ENCODE measurements at regions not wholly inside any gene's neighbourhood (a gene's known extent, or its start where the extent isn't known, plus 50 kb on each side); places are given as distances from the start of the nearest gene placed in this dataset.
"Not testable (repeated sequence)": the region's sequence is repeated elsewhere in the genome, so short reads cannot be mapped to it uniquely, and the experiment has no call there.

DNA sequence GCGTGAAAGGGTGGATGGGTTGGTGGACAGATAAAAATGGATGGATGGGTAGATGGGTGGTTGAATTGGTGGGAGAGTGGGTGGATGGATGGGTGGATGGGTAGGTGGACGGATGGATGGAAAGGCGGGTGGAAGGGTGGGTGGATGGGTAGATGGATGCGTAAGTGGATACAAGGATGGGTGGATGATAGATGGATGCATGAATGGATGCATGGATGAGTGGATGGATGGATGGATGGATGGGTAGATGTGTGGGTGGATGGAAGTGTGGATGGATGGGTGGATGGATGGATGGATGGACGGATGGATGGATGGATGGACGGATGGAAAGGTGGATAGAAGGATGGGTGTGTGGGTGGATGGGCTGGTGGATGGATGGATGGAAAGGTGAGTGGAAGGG is 77.0 kb upstream of the GRK3 start:
- H3K36me3 Mint-ChIP-seq = peaks cover 54 to 62% of the 10 kb centered on the region in 2 donors
- H3K4me3 Mint-ChIP-seq = no peak overlapping the region
- H3K27ac Mint-ChIP-seq = no peak overlapping the region
- peaks cover 0 to 16% of the 10 kb centered on the region in 2 donors for H3K27me3 Mint-ChIP-seq
- DNase-seq (no peak), ATAC-seq (replicated peaks) (no peak)
- H3K4me1 Mint-ChIP-seq = peaks cover 24 to 42% of the 10 kb centered on the region in 2 donors
- peaks cover 7 to 9% of the 10 kb centered on the region in 2 donors for H3K9me3 Mint-ChIP-seq

DNA sequence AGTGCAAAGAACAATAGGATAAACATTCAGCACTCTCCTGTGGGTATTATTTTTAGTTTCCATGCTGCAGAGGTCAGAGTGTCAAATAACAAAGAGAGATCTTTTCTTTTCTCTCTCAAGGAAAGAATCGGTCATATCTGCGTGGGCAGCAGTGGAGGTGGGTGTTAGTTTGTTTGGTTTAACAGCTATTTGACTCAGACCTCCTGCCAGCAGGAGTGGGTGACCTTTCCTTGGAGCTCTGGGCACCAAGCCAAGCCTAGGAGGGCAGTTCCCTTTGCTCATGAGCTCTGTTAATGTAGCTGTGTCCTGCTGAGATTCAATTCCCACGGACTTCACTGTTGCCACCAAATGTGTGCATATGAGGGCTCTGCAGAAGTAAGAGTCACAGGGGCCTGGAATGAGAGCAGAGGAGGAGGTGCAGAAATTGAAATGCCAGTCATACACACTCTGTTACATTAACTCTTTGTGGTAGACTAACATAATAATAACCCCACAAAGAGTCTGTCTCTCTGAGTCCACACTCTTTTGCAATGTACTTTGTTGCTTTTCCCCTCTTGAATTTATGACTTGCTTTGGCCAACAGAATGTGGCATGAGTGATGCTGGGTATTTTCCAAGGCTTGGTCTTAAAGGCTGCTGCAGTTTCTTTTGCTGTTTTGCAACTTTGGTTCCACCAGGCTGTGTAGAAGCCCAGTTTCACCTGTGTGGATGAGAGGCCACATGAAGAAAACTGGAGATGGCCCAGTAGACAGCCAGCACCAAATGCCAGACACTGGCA is 76.0 kb upstream of the GRK3 start:
- H3K27ac Mint-ChIP-seq = no peak overlapping the region
- DNase-seq (peak; percentile 65), ATAC-seq (replicated peaks) (peak; percentile 79 to 82)
- peaks cover 53 to 56% of the 10 kb centered on the region in 2 donors for H3K36me3 Mint-ChIP-seq
- H3K9me3 Mint-ChIP-seq = peaks cover 7 to 9% of the 10 kb centered on the region in 2 donors
- H3K27me3 Mint-ChIP-seq = peaks cover 0 to 23% of the 10 kb centered on the region in 2 donors
- peaks cover 24 to 42% of the 10 kb centered on the region in 2 donors for H3K4me1 Mint-ChIP-seq
- H3K4me3 Mint-ChIP-seq = peak overlapping the region; percentile 12 to 18

DNA sequence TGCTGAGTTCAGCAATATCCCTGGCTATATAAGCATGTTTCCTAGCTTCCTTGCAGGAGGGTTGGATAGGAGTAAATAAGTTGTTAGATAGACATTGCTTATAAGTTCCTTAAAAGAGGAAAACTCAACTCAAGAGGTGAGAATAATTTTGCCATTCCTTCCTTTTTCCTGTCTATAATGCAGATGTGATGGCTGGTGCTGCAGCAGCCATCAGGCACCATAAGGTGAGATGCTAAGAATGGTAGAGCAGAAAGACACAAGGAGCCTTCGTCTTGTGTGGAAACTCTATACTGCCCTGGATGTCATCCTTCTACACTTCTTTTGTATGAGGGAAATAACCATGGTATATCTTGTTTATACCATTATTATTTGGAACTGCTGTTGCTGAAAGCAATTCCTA is 74.5 kb upstream of the GRK3 start:
- Mint-ChIP-seq H3K4me1 (peaks cover 30 to 51% of the 10 kb centered on the region in 2 donors), H3K27ac (no peak overlapping the region)
- no peak for DNase-seq

DNA sequence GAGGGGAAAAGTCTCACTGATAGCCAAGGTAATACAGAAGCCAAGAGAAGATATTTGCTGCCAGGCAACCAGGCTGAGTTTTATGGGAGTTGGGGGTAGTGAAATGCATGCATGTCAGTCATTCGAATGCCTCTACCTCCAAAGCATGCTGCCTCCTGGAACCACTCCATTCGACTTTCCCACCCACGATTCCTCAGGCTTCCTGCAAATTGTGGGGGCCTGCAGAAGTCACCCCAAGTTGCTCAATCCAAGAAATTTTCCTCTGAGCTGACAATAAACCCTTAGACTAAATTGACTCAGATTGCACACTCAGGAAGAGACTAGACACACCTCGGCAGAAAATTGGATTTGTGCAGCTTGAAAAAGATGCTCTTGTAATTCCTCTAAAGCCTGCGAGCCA is 73.6 kb upstream of the GRK3 start:
- no peak for ATAC-seq (replicated peaks)
- H3K27ac Mint-ChIP-seq = no peak overlapping the region
- no peak overlapping the region for H3K4me3 Mint-ChIP-seq

More for the DNA sequence above, 74.5 kb upstream of the GRK3 start:
- Mint-ChIP-seq H3K36me3 (peaks cover 44 to 47% of the 10 kb centered on the region in 2 donors), H3K9me3 (peaks cover 7 to 9% of the 10 kb centered on the region in 2 donors), H3K4me3 (no peak overlapping the region), H3K27me3 (peaks cover 7 to 38% of the 10 kb centered on the region in 2 donors)
- no peak for ATAC-seq (replicated peaks)

DNA sequence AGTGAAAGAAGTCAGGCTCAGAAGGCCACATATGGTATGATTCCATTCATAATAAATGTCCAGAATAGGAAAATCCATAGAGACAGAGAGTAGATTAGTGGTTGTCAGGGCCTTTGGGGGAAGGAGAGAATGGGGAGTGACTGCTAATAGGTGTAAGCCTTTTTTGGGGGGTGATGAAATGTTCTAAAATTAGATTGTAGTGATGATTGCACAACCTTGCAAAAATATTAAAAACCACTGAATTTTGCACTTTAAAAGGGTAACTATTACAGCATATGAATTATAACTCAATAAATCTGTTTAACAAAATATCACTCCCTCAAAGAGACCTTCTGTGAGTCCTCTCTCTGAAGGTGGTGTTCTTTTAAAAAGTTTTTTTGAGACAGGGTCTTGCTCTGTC is 72.3 kb upstream of the GRK3 start:
- peaks cover 20 to 34% of the 10 kb centered on the region in 2 donors for H3K4me1 Mint-ChIP-seq
- H3K4me3 Mint-ChIP-seq = no peak overlapping the region
- peaks cover 4 to 6% of the 10 kb centered on the region in 2 donors for H3K9me3 Mint-ChIP-seq
- no peak overlapping the region for H3K27ac Mint-ChIP-seq
- DNase-seq (no peak), ATAC-seq (replicated peaks) (no peak)
- peaks cover 35 to 37% of the 10 kb centered on the region in 2 donors for H3K36me3 Mint-ChIP-seq
- peaks cover 7 to 42% of the 10 kb centered on the region in 2 donors for H3K27me3 Mint-ChIP-seq

More for the DNA sequence above, 73.6 kb upstream of the GRK3 start:
- no peak for DNase-seq
- Mint-ChIP-seq H3K9me3 (peaks cover 7 to 9% of the 10 kb centered on the region in 2 donors), H3K4me1 (peaks cover 25 to 46% of the 10 kb centered on the region in 2 donors), H3K27me3 (peaks cover 7 to 38% of the 10 kb centered on the region in 2 donors), H3K36me3 (peaks cover 39 to 40% of the 10 kb centered on the region in 2 donors)

DNA sequence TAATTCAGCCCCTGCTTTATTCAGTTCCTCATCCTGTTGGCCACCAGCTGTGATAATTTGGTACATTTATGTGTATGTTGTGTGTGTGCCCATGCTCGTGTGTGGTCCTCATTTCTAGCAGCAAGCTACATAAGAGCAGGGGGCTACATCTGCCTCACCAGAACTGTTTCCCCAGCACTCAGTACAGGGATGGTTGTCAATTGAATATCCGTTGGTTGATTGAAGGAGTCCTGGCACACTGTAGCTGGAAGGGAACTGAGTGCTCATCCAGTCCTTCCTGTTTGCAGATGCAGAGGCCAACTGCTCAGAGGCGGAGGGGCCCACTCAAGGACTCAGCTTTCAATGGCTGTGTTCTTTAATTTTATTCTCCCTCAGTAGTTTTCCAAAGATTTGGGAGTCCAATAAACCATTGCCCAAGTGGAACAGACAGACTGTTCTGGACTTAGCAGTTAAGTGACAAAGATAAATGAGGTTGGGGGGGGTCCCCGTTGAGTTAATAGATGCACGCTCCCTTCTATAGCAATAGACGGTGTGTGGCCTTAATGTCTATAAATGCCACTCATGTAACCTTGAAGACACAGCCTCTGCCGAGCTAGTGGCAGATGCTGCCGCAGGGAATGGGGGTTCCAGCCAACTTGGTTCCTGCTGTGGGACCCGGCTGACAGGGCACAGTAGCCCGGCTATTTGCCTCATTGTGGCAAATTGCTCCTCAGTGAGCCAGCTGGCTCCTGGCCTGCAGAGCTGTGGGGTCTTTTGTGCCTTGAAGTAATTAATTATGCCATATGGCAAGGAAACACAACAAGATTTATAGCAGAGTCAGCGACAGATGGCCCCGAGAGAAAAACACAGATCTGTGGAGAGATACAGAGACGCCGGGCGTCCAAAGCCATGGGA is 71.4 kb upstream of the GRK3 start:
- no peak for ATAC-seq (replicated peaks)
- no peaks in the 10 kb centered on the region for H3K9me3 Mint-ChIP-seq
- no peak overlapping the region for H3K4me3 Mint-ChIP-seq
- no peak for DNase-seq
- peaks cover 7 to 38% of the 10 kb centered on the region in 2 donors for H3K27me3 Mint-ChIP-seq
- peaks cover 33% of the 10 kb centered on the region in 2 donors for H3K36me3 Mint-ChIP-seq
- H3K4me1 Mint-ChIP-seq = peaks cover 12 to 24% of the 10 kb centered on the region in 2 donors
- H3K27ac Mint-ChIP-seq = peak overlapping the region; percentile 15

DNA sequence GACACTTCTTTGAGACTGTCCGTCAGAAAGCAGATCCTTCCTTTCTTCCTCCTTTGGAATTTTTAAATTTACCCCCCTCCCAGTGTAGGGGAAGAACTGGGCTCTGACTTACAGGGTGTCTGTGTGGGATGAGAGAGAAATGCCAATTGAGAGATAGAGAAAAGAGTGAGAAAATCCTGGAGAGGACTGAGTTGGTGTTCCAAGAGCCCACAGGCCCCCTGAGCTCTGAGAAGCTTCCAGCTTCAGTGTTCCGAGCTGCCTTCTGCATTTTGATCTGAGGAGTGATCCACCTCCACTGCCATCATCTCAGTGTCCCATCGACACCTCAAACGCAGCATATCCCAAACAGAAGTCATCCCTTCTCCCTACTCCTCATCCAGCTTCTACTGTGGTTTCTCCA is 70.7 kb upstream of the GRK3 start:
- H3K36me3 Mint-ChIP-seq = peaks cover 33% of the 10 kb centered on the region in 2 donors
- no peak overlapping the region for H3K4me3 Mint-ChIP-seq
- DNase-seq (no peak), ATAC-seq (replicated peaks) (no peak)
- peaks cover 7 to 38% of the 10 kb centered on the region in 2 donors for H3K27me3 Mint-ChIP-seq
- no peak overlapping the region for H3K27ac Mint-ChIP-seq
- no peaks in the 10 kb centered on the region for H3K9me3 Mint-ChIP-seq
- peaks cover 10 to 17% of the 10 kb centered on the region in 2 donors for H3K4me1 Mint-ChIP-seq

DNA sequence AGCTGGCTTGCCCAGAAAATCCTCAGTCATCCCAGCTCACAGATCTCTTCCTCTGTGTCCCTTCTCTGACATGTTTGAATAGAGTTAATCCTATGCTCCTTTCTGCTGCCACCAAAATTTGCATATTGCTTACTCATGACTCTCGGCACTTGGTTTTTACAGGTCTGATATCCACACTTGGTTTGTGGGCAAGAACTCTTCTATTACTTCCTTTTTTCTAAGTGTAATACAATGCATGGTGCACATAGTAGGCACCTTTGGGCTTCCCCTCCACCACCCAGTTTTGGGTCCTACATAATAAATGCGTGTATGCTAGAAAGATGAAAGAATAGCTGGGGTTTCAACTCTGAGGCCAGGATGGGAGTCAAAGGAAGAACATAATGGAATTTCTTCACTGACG is 69.7 kb upstream of the GRK3 start:
- Mint-ChIP-seq H3K9me3 (no peaks in the 10 kb centered on the region), H3K4me1 (peaks cover 8 to 12% of the 10 kb centered on the region in 2 donors), H3K27me3 (peaks cover 7 to 38% of the 10 kb centered on the region in 2 donors), H3K4me3 (no peak overlapping the region), H3K27ac (no peak overlapping the region), H3K36me3 (peaks cover 27 to 28% of the 10 kb centered on the region in 2 donors)
- ATAC-seq (replicated peaks) (peak; percentile 74 to 81), DNase-seq (no peak)

DNA sequence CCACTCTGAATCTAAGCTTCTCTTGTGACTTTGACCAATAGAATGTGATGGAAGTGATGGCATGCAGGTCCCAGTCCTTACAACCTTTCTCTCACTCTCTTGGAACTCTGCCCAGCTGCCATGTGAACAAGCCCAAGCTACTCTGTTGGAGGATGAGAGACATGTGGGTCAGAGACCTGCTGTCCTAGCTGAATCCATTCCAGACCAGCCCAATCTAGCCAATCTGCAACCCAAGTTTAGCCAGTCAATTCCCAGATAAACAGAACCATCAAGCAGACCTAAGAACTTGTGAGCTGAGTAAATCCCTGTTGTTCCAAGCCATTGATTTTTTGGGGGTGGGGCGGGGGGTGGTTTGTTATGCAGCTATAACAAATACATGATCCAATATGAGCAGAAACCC is 69.2 kb upstream of the GRK3 start:
- Mint-ChIP-seq H3K27ac (no peak overlapping the region), H3K36me3 (peaks cover 22 to 24% of the 10 kb centered on the region in 2 donors), H3K27me3 (peaks cover 7 to 38% of the 10 kb centered on the region in 2 donors), H3K4me3 (no peak overlapping the region), H3K9me3 (no peaks in the 10 kb centered on the region), H3K4me1 (peaks cover 8 to 12% of the 10 kb centered on the region in 2 donors)
- DNase-seq = no peak
- ATAC-seq (replicated peaks) = no peak

DNA sequence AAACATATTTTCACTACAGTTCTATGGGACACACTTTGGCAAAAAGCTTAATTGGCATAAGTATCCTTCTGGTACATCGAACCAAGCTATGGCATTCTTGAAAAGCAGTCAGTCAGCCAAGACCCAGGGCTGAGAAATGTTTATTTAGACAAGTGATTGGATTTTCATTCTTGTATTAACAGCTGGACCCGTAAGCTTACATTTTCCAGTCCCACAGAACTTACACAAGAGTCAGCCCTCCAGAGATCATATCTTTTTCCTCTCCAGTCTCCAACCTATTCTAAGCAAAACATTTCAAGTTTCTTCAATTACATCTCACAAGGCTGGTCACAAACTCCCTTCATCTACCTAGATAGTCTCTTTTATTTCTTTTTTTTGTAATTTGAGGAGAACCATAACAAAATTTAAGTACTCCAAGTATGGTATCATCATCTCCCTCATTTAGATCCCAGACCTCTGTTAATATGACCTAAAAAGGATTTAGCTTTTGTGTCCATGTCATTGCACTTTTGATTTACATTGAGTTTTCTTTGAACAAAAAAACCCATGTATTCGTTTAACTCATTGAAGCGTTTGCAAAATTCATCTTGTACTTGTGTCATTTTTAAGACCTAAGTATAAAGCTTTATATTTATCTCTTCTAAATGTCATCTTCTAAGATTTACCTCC is 67.9 kb upstream of the GRK3 start:
- Mint-ChIP-seq H3K4me1 (peaks cover 6 to 12% of the 10 kb centered on the region in 2 donors), H3K36me3 (peaks cover 18 to 20% of the 10 kb centered on the region in 2 donors), H3K9me3 (no peaks in the 10 kb centered on the region), H3K27ac (no peak overlapping the region), H3K4me3 (no peak overlapping the region), H3K27me3 (peaks cover 7 to 33% of the 10 kb centered on the region in 2 donors)
- DNase-seq = no peak
- ATAC-seq (replicated peaks) = no peak

DNA sequence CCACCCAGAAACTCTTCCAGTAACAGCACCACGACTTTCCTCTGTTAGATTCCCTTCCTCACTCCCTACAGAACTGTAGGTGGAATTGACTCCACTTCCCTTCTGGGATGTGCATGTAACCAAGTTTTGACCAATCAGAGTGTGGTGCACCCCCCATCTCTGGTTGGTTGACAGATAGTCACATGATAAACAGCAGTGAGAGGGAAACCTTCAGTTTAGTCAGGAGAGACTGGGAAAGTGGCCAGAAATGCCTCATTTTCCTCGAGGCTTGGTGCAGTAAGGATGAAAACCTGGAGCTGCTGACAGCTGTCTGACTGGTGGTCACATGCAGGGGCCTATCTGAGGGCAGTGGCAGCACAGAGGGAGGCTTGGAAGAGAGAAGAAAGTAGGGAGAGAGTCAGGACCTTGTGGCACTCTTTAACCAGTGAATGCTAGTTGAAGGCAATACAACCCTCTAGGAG is 67.3 kb upstream of the GRK3 start:
- Mint-ChIP-seq H3K36me3 (peaks cover 14 to 20% of the 10 kb centered on the region in 2 donors), H3K27ac (no peak overlapping the region), H3K27me3 (peaks cover 7 to 26% of the 10 kb centered on the region in 2 donors), H3K4me3 (no peak overlapping the region), H3K4me1 (peaks cover 6 to 12% of the 10 kb centered on the region in 2 donors), H3K9me3 (no peaks in the 10 kb centered on the region)
- ATAC-seq (replicated peaks) = no peak
- DNase-seq = no peak

DNA sequence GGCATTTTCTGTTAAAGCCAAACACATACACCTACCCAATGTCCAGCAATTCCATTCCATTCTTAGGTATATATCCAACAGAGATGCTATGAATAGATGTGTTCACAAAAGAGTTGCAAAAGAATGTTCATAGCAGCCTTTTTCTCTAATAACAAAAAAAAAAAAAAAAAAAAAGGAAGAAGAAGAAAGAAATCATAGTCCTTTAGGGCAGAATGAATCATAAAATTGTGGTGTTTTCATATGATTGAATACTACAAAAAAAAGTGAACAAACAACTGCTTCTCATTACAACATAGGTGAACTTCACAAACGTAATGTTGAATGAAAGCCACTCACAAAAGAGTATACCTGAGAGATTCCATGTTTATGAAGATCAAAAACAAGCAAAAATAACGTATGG is 66.8 kb upstream of the GRK3 start:
- Mint-ChIP-seq H3K27me3 (peaks cover 7 to 25% of the 10 kb centered on the region in 2 donors), H3K4me1 (peaks cover 6 to 12% of the 10 kb centered on the region in 2 donors), H3K36me3 (peaks cover 14 to 20% of the 10 kb centered on the region in 2 donors), H3K27ac (no peak overlapping the region), H3K4me3 (no peak overlapping the region), H3K9me3 (no peaks in the 10 kb centered on the region)
- DNase-seq = no peak
- no peak for ATAC-seq (replicated peaks)

DNA sequence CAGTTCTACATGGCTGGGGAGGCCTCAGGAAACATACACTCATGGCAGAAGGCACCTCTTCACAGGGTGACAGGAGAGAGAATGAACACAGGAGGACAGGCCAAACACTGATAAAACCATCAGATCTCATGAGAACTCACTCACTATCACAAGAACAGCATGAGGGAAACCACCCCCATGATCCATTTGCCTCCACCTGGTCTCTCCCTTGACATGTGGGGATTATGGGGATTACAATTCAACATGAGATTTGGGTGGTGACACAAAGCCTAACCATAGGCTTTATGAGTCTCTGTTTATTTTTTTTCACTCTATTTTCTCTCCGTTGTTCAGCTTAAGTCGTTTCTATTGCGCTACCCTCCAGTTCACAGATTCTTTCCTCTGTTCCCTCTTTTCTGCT is 63.8 kb upstream of the GRK3 start:
- DNase-seq; H3K4me3 Mint-ChIP-seq; ATAC-seq (replicated peaks); H3K4me1 Mint-ChIP-seq; H3K27me3 Mint-ChIP-seq; H3K9me3 Mint-ChIP-seq; H3K27ac Mint-ChIP-seq: not testable (repeated sequence)
- H3K36me3 Mint-ChIP-seq = peaks cover 4 to 14% of the 10 kb centered on the region in 2 donors

DNA sequence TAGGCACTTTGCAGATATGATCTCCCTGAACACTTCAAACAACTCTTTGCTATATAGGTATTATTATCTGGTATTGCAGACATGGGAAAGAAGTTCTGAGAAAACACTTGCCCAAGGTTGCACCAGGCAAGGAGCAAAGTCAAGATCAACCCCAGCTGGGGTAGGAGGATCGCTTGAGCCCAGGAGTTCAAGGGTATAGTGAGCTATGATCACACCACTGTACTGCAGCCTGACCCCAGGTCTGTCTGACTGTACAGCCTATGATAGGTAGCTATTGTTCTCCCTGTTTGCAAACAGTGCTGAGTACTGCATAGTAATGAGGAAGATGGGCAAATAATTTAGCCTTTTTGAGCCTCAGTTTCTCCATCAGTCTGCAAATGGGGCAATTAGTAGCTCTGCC is 60.5 kb upstream of the GRK3 start:
- not testable (repeated sequence) for ATAC-seq (replicated peaks); H3K27me3 Mint-ChIP-seq; H3K4me3 Mint-ChIP-seq; H3K27ac Mint-ChIP-seq; H3K4me1 Mint-ChIP-seq; DNase-seq; H3K9me3 Mint-ChIP-seq
- H3K36me3 Mint-ChIP-seq = peaks cover 4 to 19% of the 10 kb centered on the region in 2 donors

All from stimulated activated naive B cell treated with anti-CD40 and anti-IgM and Interleukin-4, amounts not matched to agents 10 μg/mL and 1 μg/mL and 100 μg/mL, for 72 hours (primary cell).